Sigmoid colon (tissue), 4 donors: ENCODE measurements at regions not wholly inside any gene's neighbourhood (a gene's known extent, or its start where the extent isn't known, plus 50 kb on each side); places are given as distances from the start of the nearest gene placed in this dataset.

ENCODE experiments used
- EP300 ChIP-seq, 4 donors: sonication (generic); formaldehyde crosslinking; IDR thresholded peaks; one replicate each; pipeline ENCODE4 v1.6.1; 2017; ENCODE audit warnings: antibody characterized with exemption in 4 of 4
- TF ChIP-seq, protein P1 (sequence below), 4 experiments: fragments of 450-650 bp in 3 of 4; fragments of 200-600 bp in 1 of 4; IDR thresholded peaks; one replicate each; pipeline ENCODE4 v1.5.1; 2016 to 2019; ENCODE audit warnings: antibody characterized with exemption in 4 of 4, mild to moderate bottlenecking in 3 of 4, moderate library complexity in 2 of 4

DNA sequence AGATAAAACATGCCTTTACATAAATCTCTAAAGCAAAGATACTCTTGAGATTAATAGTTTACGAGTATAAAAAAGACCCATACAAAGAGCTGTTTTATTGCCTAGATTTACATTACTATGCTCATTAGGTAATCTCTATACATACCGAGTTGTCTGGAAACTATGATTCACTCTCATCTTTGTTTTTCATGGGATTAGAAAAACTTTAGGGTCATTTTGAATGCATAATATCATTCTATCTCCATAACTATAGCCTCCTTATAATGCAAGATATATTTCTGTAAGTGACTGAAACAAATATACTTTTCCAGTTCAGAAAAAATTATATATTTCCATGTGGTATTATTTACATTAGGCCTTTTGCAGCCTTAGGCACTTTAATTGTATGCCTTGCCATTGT lies 1088.7 kb upstream of the ARRDC3 start:
- TF ChIP-seq, protein P1, sequence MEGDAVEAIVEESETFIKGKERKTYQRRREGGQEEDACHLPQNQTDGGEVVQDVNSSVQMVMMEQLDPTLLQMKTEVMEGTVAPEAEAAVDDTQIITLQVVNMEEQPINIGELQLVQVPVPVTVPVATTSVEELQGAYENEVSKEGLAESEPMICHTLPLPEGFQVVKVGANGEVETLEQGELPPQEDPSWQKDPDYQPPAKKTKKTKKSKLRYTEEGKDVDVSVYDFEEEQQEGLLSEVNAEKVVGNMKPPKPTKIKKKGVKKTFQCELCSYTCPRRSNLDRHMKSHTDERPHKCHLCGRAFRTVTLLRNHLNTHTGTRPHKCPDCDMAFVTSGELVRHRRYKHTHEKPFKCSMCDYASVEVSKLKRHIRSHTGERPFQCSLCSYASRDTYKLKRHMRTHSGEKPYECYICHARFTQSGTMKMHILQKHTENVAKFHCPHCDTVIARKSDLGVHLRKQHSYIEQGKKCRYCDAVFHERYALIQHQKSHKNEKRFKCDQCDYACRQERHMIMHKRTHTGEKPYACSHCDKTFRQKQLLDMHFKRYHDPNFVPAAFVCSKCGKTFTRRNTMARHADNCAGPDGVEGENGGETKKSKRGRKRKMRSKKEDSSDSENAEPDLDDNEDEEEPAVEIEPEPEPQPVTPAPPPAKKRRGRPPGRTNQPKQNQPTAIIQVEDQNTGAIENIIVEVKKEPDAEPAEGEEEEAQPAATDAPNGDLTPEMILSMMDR (IDR thresholded peaks at IDR 0.05), result no peak
- TF ChIP-seq EP300 (IDR thresholded peaks at IDR 0.05), result no peak
